Naive thymus-derived CD4-positive, alpha-beta T cell (primary cell): ENCODE measurements at regions not wholly inside any gene's neighbourhood (a gene's known extent, or its start where the extent isn't known, plus 50 kb on each side); places are given as distances from the start of the nearest gene placed in this dataset.

Source experiments
- ATAC-seq: fragments of 150-1000 bp; cut with Tn5 transposase; 2 replicates; pipeline ENCODE4 v1.10.0; 2021; ENCODE audit warnings: mild to moderate bottlenecking, moderate library complexity
- CTCF ChIA-PET: fragments of 350-600 bp; sonication (Branson Sonifier 250); formaldehyde crosslinking; loops from one replicate; lab custom pipeline; 2021; ENCODE audit warnings: antibody characterized with exemption; lab: Charles Lee
- POLR2A ChIA-PET: fragments of 350-600 bp; sonication (Branson Sonifier 250); formaldehyde crosslinking; loops from one replicate; lab custom pipeline; 2021; ENCODE audit warnings: antibody characterized with exemption, inconsistent platforms; lab: Charles Lee
- DNase-seq, 9 donors: peaks; one replicate each; pipeline versions ENCODE4 v3.0.0 to v3.0.0-alpha.2; 2020 to 2022; ENCODE audit warnings: mixed read lengths in 1 of 9
- H3K27ac ChIP-seq: one replicate; pipeline ENCODE4 v1.7.0; 2013; ENCODE audit warnings: mild to moderate bottlenecking, low read depth, low read length, moderate library complexity
- H3K27me3 ChIP-seq, 2 donors: one replicate each; pipeline ENCODE4 v1.7.0; 2013; ENCODE audit warnings: low read length in 2 of 2, mild to moderate bottlenecking in 2 of 2, moderate library complexity in 2 of 2; ENCODE audit not compliant: control insufficient read depth in 2 of 2, insufficient read depth in 2 of 2
- H3K36me3 ChIP-seq, 3 experiments: 1 replicate in 2 of 3; 2 replicates in 1 of 3; pipeline ENCODE4 v1.7.0; 2013; ENCODE audit warnings: low read length in 3 of 3, mild to moderate bottlenecking in 3 of 3, moderate library complexity in 1 of 3; ENCODE audit not compliant: insufficient read depth in 3 of 3, control insufficient read depth in 2 of 3
- H3K4me1 ChIP-seq, 2 donors: one replicate each; pipeline ENCODE4 v1.7.0; 2013; ENCODE audit warnings: low read length in 2 of 2, mild to moderate bottlenecking in 2 of 2, moderate library complexity in 1 of 2; ENCODE audit not compliant: control insufficient read depth in 2 of 2, insufficient read depth in 2 of 2
- H3K4me3 ChIP-seq: 2 replicates; pipeline ENCODE4 v1.7.0; 2013; ENCODE audit warnings: mild to moderate bottlenecking, low read length
- H3K9me3 ChIP-seq, 3 experiments: 1 replicate in 2 of 3; 2 replicates in 1 of 3; pipeline ENCODE4 v1.7.0; 2013; ENCODE audit warnings: low read length in 3 of 3; ENCODE audit not compliant: control insufficient read depth in 2 of 3
- H3K27ac Mint-ChIP-seq, 9 donors: one replicate each; pipeline ENCODE4 v1.8.0; 2020 to 2022; ENCODE audit warnings: mixed read lengths in 9 of 9, mild to moderate bottlenecking in 8 of 9, moderate library complexity in 5 of 9, inconsistent platforms in 2 of 9
- H3K27me3 Mint-ChIP-seq, 5 donors: one replicate each; pipeline ENCODE4 v1.8.0; 2021 to 2022; ENCODE audit warnings: mixed read lengths in 5 of 5, mild to moderate bottlenecking in 1 of 5
- H3K36me3 Mint-ChIP-seq, 5 donors: one replicate each; pipeline ENCODE4 v1.8.0; 2020 to 2022; ENCODE audit warnings: mixed read lengths in 5 of 5, mild to moderate bottlenecking in 3 of 5, inconsistent platforms in 1 of 5
- H3K4me1 Mint-ChIP-seq, 7 donors: one replicate each; pipeline ENCODE4 v1.8.0; 2020 to 2022; ENCODE audit warnings: mixed read lengths in 7 of 7, mild to moderate bottlenecking in 3 of 7, inconsistent platforms in 1 of 7
- H3K4me3 Mint-ChIP-seq, 10 donors: one replicate each; pipeline ENCODE4 v1.8.0; 2020 to 2022; ENCODE audit warnings: mild to moderate bottlenecking in 10 of 10, mixed read lengths in 10 of 10, moderate library complexity in 6 of 10, inconsistent platforms in 2 of 10
- H3K9me3 Mint-ChIP-seq, 11 donors: one replicate each; pipeline ENCODE4 v1.8.0; 2020 to 2022; ENCODE audit warnings: mixed read lengths in 11 of 11, mild to moderate bottlenecking in 4 of 11, inconsistent platforms in 1 of 11, moderate library complexity in 1 of 11
- intact Hi-C, 2 donors: fragments of 100-400 bp; cut with micrococcal nuclease; formaldehyde crosslinking; loops; one replicate each; pipeline ENCODE4 v1.15.1; 2023

DNA sequence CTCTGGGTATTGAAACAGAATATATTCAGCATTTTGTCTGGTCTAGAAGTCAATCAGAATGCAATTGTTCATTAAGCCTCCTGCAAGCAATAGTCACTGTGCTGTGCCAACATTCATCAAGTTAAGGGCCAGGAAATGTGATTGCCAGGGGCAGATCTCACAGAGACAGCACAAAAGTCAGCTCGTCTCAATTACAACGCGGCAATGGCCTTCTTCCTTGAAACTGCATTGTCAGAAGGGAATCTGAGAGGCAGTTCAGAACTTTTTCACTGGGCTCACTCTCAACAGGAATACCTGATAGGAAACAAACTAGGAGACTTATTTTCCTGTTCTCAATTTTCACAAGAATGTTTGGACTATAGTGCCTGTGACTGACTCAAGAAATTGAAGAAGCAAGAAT is 131.1 kb upstream of the NR3C2 start:
- Mint-ChIP-seq H3K9me3 (peaks cover 0 to 25% (median 13%) of the 10 kb centered on the region in 11 donors), H3K36me3 (peaks cover 0 to 12% (median 0%) of the 10 kb centered on the region in 5 donors), H3K27me3 (no peaks in the 10 kb centered on the region), H3K27ac (no peak overlapping the region), H3K4me3 (no peak overlapping the region), H3K4me1 (no peaks in the 10 kb centered on the region)
- H3K27me3 ChIP-seq = no peaks in the 10 kb centered on the region
- intact Hi-C loops = no loop called here
- H3K27ac ChIP-seq = no peak overlapping the region
- no peak overlapping the region for H3K4me3 ChIP-seq
- no peaks in the 10 kb centered on the region for H3K36me3 ChIP-seq
- ChIA-PET POLR2A (interaction anchor here (0.6 kb wide), 1 partner anchor 8 kb away, joined by 3 read pairs; no protein-coding TSS in a partner anchor), CTCF (no interaction called here)
- no peak for ATAC-seq
- H3K9me3 ChIP-seq = no peaks in the 10 kb centered on the region
- no peak for DNase-seq
- H3K4me1 ChIP-seq = no peaks in the 10 kb centered on the region

DNA sequence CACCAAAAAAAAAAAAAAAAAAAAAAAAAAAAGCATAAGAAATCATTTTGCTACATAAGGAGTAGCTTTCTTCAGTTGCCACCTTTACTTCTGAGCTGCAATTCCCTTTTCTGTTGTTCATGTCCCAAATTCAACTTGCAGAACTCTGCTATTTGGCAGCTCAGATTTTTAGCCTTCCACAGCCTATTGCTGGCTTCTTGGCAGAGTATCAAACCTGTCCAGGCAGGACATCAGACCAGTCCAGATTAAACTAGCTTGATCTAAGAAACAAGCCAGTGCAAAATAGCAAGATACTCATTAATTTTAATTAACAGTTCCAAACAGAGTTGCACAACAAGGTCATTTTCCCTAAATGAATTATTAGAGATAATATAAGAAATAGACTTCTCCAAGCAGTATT is 123.6 kb upstream of the NR3C2 start:
- ATAC-seq (no peak), DNase-seq (no peak)
- no peaks in the 10 kb centered on the region for H3K9me3 ChIP-seq
- H3K4me1 ChIP-seq = no peaks in the 10 kb centered on the region
- no peak overlapping the region for H3K4me3 Mint-ChIP-seq
- peaks cover 0 to 16% (median 3%) of the 10 kb centered on the region in 5 donors for H3K36me3 Mint-ChIP-seq
- CTCF ChIA-PET = no interaction called here
- H3K27ac ChIP-seq = no peak overlapping the region
- H3K27me3 Mint-ChIP-seq = no peaks in the 10 kb centered on the region
- no peak overlapping the region for H3K4me3 ChIP-seq
- H3K9me3 Mint-ChIP-seq = peaks cover 0 to 32% (median 18%) of the 10 kb centered on the region in 11 donors
- no peaks in the 10 kb centered on the region for H3K36me3 ChIP-seq
- no peaks in the 10 kb centered on the region for H3K4me1 Mint-ChIP-seq
- intact Hi-C loops = no loop called here
- H3K27me3 ChIP-seq = no peaks in the 10 kb centered on the region
- no peak overlapping the region for H3K27ac Mint-ChIP-seq
- POLR2A ChIA-PET = no interaction called here

DNA sequence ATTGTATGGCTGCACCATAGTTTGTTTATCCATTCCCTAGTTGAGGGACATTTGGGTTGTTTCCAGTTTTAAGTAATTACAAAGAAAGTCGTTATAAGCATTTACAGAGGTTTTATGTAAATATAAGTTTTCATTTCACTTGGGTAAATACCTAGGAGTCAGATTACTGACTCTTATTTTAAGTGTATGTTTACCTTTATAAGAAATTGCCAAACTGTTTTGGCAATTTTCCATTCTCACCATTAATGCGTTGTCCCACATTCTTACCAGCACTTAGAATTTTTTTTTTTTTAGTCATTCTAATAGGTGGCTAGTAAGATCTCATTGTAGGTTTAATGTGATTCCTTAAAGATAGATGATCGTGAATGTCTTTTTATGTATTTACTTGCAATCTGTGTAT is 121.5 kb upstream of the NR3C2 start:
- no peaks in the 10 kb centered on the region for H3K27me3 Mint-ChIP-seq

DNA sequence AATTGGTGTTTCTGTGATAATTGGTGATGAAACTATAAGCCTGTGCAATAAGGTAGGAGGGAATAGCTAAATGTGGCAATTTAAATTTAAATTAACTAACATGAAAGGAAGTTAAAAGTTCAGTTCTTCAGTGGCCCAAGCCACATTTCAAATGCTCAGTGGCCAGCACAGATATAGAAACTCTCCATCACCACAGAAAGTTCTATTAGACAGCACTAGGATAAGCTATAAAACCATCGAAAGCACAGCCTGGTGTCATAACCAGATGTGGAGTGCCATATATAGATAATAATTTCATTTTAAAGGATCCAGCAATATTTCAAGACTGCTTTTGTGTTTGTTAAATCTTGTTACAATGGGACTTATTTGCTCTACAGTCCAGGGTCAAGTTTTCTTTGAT is 119.3 kb upstream of the NR3C2 start:
- no peaks in the 10 kb centered on the region for H3K27me3 ChIP-seq
- Mint-ChIP-seq H3K27ac (no peak overlapping the region), H3K36me3 (peaks cover 0 to 4% (median 0%) of the 10 kb centered on the region in 5 donors), H3K27me3 (no peaks in the 10 kb centered on the region), H3K9me3 (no peaks in the 10 kb centered on the region), H3K4me1 (peaks cover 0 to 4% (median 0%) of the 10 kb centered on the region in 7 donors), H3K4me3 (no peak overlapping the region)
- H3K36me3 ChIP-seq = no peaks in the 10 kb centered on the region
- H3K4me1 ChIP-seq = no peaks in the 10 kb centered on the region
- ATAC-seq (no peak), DNase-seq (no peak)
- ChIA-PET POLR2A (no interaction called here), CTCF (no interaction called here)
- intact Hi-C loops = no loop called here
- no peak overlapping the region for H3K27ac ChIP-seq
- no peaks in the 10 kb centered on the region for H3K9me3 ChIP-seq
- no peak overlapping the region for H3K4me3 ChIP-seq

More for the DNA sequence above, 121.5 kb upstream of the NR3C2 start:
- no peak for ATAC-seq
- H3K4me1 ChIP-seq = no peaks in the 10 kb centered on the region
- Mint-ChIP-seq H3K27ac (no peak overlapping the region), H3K36me3 (peaks cover 0 to 9% (median 3%) of the 10 kb centered on the region in 5 donors), H3K4me3 (no peak overlapping the region), H3K9me3 (peaks cover 0 to 13% (median 5%) of the 10 kb centered on the region in 11 donors), H3K4me1 (no peaks in the 10 kb centered on the region)
- DNase-seq = no peak
- ChIA-PET CTCF (no interaction called here), POLR2A (no interaction called here)
- H3K4me3 ChIP-seq = no peak overlapping the region
- intact Hi-C loops = no loop called here
- H3K27me3 ChIP-seq = no peaks in the 10 kb centered on the region
- H3K9me3 ChIP-seq = no peaks in the 10 kb centered on the region
- no peak overlapping the region for H3K27ac ChIP-seq
- no peaks in the 10 kb centered on the region for H3K36me3 ChIP-seq

DNA sequence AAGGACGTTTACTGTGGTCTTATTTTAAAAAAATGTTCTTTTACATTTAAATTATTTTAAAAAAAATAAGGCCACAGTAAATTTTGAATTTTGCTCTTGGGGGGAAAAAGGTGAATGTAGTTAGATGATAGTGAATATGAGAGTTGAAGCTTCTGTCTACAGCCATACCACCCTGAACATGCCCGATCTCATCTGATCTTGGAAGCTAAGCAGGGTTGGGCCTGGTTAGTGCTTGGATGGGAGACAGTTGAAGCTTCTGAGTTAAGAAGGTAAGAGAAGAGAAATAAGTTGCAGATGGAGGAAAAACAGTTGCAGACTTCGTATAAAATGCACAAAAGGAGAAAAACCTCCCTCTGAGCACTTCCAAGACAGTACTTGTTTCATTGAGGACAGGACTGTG is 115.6 kb upstream of the NR3C2 start:
- H3K27ac Mint-ChIP-seq = no peak overlapping the region
- ChIA-PET POLR2A (no interaction called here), CTCF (no interaction called here)
- no peak overlapping the region for H3K4me3 Mint-ChIP-seq
- Histone ChIP-seq H3K27ac (no peak overlapping the region), H3K36me3 (no peaks in the 10 kb centered on the region), H3K4me1 (no peaks in the 10 kb centered on the region), H3K4me3 (no peak overlapping the region), H3K9me3 (no peaks in the 10 kb centered on the region), H3K27me3 (no peaks in the 10 kb centered on the region)
- H3K36me3 Mint-ChIP-seq = peaks cover 0 to 4% (median 0%) of the 10 kb centered on the region in 5 donors
- intact Hi-C loops = no loop called here
- no peaks in the 10 kb centered on the region for H3K27me3 Mint-ChIP-seq
- no peaks in the 10 kb centered on the region for H3K9me3 Mint-ChIP-seq
- ATAC-seq (no peak), DNase-seq (no peak)
- peaks cover 0 to 4% (median 0%) of the 10 kb centered on the region in 7 donors for H3K4me1 Mint-ChIP-seq

DNA sequence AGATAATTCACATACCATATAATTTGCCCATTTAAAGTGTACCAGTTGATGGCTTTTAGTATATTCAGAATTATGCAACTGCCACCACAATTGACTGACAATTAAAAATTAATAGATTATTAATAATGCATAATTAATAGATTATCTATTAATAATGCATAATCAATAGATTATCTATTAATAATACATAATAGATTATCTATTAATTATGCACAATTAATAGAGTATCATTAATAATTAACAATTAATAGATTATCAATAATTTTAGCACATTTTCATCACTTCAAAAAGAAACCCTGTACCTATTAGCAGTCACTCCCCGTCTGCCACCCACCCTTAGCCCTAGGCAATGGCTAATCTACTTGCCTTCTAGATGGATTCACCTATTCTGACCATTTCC is 108.6 kb upstream of the NR3C2 start:
- Mint-ChIP-seq H3K36me3 (peaks cover 0 to 13% (median 5%) of the 10 kb centered on the region in 5 donors), H3K27ac (no peak overlapping the region), H3K27me3 (peaks cover 0 to under 1% (median 0%) of the 10 kb centered on the region in 5 donors), H3K4me3 (no peak overlapping the region), H3K9me3 (peaks cover 0 to 2% (median 0%) of the 10 kb centered on the region in 11 donors), H3K4me1 (no peaks in the 10 kb centered on the region)
- no peaks in the 10 kb centered on the region for H3K9me3 ChIP-seq
- no peak overlapping the region for H3K4me3 ChIP-seq
- no peak overlapping the region for H3K27ac ChIP-seq
- ATAC-seq (no peak), DNase-seq (no peak)
- no peaks in the 10 kb centered on the region for H3K36me3 ChIP-seq
- no peaks in the 10 kb centered on the region for H3K4me1 ChIP-seq
- no peaks in the 10 kb centered on the region for H3K27me3 ChIP-seq
- ChIA-PET POLR2A (no interaction called here), CTCF (no interaction called here)
- intact Hi-C loops = no loop called here

DNA sequence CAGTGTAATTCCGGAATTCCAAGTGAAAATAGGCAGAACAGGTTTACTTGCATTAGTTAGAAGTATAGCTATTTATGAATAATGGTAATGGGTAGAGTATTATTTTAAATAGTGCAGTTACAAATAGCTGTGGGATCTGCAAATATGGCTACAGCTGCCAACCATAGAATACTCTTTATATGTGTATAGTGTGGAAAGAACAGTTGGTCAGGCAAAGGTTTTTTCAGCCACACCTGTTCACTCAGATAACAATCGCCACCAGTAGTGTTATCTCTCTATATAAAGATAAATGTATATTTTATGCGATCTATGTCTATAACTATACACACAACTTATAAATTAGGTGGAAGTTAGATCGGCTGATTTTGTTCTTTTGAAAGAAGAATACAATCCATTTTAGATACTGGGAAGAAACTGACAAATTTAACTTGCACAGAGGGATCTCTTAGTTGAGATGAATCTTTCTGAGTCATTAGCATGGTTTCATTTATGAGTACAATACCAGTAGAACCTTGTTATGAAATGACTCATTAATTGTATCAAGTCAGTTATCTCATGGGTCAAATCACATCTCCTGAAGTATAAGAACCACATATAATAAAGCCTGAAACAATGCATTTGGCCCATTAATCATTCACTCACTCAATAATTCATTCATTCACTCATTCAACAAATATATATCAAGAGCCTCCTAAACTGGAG is 100.9 kb upstream of the NR3C2 start:
- H3K27ac ChIP-seq = no peak overlapping the region
- Mint-ChIP-seq H3K27me3 (peaks cover 0 to 3% (median 0%) of the 10 kb centered on the region in 5 donors), H3K4me3 (no peak overlapping the region), H3K27ac (no peak overlapping the region), H3K4me1 (no peaks in the 10 kb centered on the region), H3K9me3 (peaks cover 0 to 5% (median 0%) of the 10 kb centered on the region in 11 donors), H3K36me3 (peaks cover 0 to 12% (median 7%) of the 10 kb centered on the region in 5 donors)
- H3K4me1 ChIP-seq = no peaks in the 10 kb centered on the region
- no peaks in the 10 kb centered on the region for H3K36me3 ChIP-seq
- H3K27me3 ChIP-seq = no peaks in the 10 kb centered on the region
- CTCF ChIA-PET = no interaction called here
- no peaks in the 10 kb centered on the region for H3K9me3 ChIP-seq
- intact Hi-C loops = no loop called here
- POLR2A ChIA-PET = no interaction called here
- no peak for ATAC-seq
- H3K4me3 ChIP-seq = no peak overlapping the region
- DNase-seq = no peak
